Keratinocyte (primary cell): ENCODE measurements at regions not wholly inside any gene's neighbourhood (a gene's known extent, or its start where the extent isn't known, plus 50 kb on each side); places are given as distances from the start of the nearest gene placed in this dataset.
"Not testable (repeated sequence)": the region's sequence is repeated elsewhere in the genome, so short reads cannot be mapped to it uniquely, and the experiment has no call there.

Source experiments
- CTCF ChIP-seq, 3 experiments: IDR thresholded peaks in 1 of 3; conservative IDR thresholded peaks in 1 of 3; optimal IDR thresholded peaks in 1 of 3; 2 replicates in 2 of 3; 3 replicates in 1 of 3; pipeline versions ENCODE3 to v1.5.1; 2011; ENCODE audit warnings: low read length in 3 of 3, mild to moderate bottlenecking in 3 of 3, moderate library complexity in 2 of 3, control low read depth in 1 of 3, inconsistent platforms in 1 of 3; ENCODE audit not compliant: insufficient read depth in 2 of 3; ENCODE audit errors: extremely low read depth in 1 of 3
- EZH2 ChIP-seq: IDR thresholded peaks from one replicate; pipeline ENCODE4 v1.6.1; 2012; ENCODE audit warnings: inconsistent platforms, mild to moderate bottlenecking, low read length, moderate library complexity

GRCh38 chr3:99555885-99556284, 82.5 kb upstream of the COL8A1 start:
- TF ChIP-seq EZH2; CTCF (optimal IDR thresholded peaks at IDR 0.05 in 1 of 3, IDR thresholded peaks at IDR 0.05 in 1 of 3, conservative IDR thresholded peaks at IDR 0.05 in 1 of 3; ENCODE audit: extremely low read depth in 1 of 3, insufficient read depth in 2 of 3, low read length in 3 of 3): not testable (repeated sequence)
